NCI-H187 treated with DMSO at 0.1 percent for 48 hours (cell line): ENCODE measurements at regions not wholly inside any gene's neighbourhood (a gene's known extent, or its start where the extent isn't known, plus 50 kb on each side); places are given as distances from the start of the nearest gene placed in this dataset.
"Not testable (repeated sequence)": the region's sequence is repeated elsewhere in the genome, so short reads cannot be mapped to it uniquely, and the experiment has no call there.

ENCODE experiments used
- DNase-seq: peaks from one replicate; lab custom pipeline; 2025; lab: John Stamatoyannopoulos, UW

GRCh38 chr13:87206708-87207107 lies 464.5 kb upstream of the SLITRK5 start:
- DNase-seq: no peak

DNA sequence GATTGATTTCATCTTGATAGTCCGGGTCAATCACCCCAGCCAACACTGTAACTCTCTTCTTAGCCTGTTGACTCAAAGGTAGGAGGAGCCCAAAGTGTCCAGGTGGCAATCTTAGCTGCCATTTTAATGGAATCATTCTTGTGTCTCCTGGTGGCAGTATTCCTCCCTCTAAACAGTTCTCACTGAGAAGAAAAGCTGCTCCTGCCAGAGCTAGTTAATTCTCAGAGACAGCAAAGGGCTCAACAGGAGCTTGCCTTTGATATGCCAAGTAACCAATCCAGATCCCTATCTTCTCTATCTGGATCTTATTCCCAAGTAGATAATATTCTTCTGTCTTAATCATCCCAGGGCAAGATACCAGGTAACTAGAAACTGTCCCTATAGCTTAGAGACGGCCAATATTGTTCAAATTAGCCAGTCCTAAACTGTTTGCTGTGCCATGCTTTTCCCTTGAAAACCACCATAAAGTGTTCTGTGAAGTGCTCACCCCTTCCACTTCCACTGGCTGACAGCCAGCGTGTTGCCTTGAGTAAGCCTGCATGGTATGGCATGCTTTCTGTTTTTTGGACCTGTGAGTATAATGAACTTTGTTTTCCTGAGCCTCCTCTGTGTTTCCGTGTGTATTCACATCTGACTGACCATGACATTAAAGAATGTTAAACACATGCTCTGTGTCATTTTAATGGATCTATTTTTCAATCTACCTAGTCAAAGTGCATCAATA lies 463.7 kb upstream of the SLITRK5 start:
- no peak for DNase-seq

- DNase-seq: no peak
These were observed 462.5 kb upstream of the SLITRK5 start for GRCh38 chr13:87208636-87209035.

GRCh38 chr13:87234981-87235380 lies 436.2 kb upstream of the SLITRK5 start:
- no peak for DNase-seq

DNA sequence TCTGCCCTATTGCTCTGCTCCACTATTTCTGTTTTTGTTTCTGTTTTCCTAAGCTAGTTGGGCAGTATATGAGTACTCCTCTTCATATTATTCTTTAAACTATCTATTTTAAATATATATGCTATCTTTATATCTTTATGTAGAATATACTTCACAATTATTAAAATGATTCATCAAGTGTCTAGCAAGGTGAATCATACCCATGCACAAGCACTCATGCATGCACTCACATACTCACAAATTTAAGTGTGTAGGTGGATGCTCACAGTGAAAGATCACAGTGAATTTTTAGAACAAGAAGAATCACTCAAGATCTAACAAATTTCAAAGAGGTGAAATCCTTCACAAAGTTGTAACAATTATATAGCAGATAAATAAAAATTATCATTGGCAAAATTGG lies 435.6 kb upstream of the SLITRK5 start:
- DNase-seq: no peak

- DNase-seq: no peak
These were observed 426.8 kb upstream of the SLITRK5 start for GRCh38 chr13:87244256-87244890.

- not testable (repeated sequence) for DNase-seq
These were observed 421.3 kb upstream of the SLITRK5 start for GRCh38 chr13:87249847-87250246.

- DNase-seq: no peak
These were observed 415.8 kb upstream of the SLITRK5 start for GRCh38 chr13:87255394-87255793.

DNA sequence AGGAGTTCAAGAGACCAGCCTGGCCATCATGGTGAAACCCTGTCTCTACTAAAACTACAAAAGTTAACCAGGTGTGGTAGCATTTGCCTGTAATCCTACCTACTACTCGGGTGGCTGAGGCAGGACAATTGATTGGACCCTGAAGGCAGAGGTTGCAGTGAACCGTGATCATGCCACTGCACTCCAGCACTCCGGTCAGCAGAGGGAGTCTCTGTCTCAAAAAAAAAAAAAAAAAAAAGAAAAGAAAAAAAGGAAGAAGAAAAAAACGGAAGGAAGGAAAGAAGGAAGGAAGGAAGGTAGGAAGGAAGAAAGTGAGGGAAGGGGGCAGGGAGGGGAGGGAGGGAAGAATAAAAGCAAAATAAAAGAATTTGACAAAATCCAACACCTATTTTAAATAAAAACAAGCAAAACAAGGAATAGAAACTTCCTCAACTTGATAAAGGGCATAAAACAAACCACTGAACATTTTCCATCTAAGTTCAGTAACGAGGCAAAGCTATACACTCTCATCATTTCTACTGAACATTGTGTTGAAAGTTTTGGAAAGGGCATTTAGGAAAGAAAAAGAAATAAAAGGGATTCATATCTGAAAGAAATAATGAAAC lies 411.6 kb upstream of the SLITRK5 start:
- DNase-seq: no peak

DNA sequence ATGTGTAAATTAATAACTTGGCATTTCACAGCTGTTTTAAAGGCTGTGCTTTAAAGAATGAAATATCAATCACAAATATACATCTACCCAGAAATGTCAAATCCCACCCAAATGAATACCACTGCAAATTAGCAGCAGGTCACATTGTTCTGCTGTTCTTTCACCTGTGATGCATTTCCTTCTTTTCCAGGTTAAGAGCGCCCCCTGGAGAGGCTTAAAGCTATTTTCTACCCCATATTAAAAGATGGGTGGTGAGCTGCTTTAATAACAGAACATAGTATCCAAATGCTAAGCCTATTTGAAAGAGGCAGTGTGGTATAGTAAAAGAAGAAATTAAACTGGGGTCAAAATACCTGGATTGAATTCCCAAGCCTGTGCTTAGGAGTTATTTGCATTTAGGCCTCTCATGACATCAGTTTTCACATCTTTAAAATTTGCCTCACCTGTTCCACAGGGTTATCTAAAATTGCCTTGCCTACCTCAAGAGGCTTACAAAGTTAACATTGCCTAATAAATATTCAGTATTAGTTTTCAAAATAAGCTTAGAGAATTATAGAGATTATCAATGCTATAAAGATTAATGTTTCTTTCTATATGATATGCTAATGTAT lies 396.9 kb upstream of the SLITRK5 start:
- DNase-seq: no peak

GRCh38 chr13:87280139-87280538 lies 391.0 kb upstream of the SLITRK5 start:
- no peak for DNase-seq

GRCh38 chr13:87287721-87288120 lies 383.4 kb upstream of the SLITRK5 start:
- no peak for DNase-seq

DNA sequence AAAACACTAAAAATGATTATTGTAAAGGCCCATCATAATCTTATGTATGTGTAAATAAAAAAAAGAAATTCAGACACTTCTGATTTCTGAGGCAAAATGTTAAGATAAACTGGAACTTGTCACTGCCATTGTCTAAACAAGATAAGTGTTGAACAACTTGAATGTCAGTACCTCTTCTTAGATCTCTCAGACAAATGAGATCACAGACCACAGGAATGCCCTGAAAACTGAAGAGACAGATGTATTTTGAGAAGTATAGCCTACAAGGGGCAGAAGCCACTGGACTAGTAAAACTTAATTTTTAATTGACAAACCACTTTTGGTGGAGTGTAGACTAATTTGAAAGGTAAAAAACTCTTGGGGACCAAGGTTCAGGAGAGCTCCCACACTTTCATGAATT lies 375.5 kb upstream of the SLITRK5 start:
- no peak for DNase-seq

DNA sequence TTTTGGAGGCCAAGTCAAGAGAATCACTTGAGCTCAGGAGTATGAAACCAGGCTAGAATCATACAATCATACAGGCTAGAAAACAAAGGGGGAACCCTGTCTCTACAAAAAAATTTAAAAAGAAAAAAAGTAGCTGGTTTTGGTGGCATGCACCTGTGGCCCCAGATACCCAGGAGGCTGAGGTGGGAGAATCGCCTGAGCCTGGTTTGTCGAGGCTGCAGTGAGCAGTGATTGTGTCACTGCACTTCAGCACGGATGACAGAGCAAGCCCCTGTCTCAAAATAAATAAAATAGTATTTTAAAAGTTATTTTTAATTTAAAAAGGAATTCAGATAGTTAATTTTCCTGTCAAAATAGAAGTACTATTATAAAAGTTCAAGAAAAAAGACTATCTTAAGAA lies 369.1 kb upstream of the SLITRK5 start:
- DNase-seq: no peak

GRCh38 chr13:87302931-87303330 lies 368.2 kb upstream of the SLITRK5 start:
- no peak for DNase-seq

GRCh38 chr13:87311165-87311564 lies 360.0 kb upstream of the SLITRK5 start:
- DNase-seq: no peak

- DNase-seq: no peak
These were observed 356.3 kb upstream of the SLITRK5 start for GRCh38 chr13:87314822-87315221.

DNA sequence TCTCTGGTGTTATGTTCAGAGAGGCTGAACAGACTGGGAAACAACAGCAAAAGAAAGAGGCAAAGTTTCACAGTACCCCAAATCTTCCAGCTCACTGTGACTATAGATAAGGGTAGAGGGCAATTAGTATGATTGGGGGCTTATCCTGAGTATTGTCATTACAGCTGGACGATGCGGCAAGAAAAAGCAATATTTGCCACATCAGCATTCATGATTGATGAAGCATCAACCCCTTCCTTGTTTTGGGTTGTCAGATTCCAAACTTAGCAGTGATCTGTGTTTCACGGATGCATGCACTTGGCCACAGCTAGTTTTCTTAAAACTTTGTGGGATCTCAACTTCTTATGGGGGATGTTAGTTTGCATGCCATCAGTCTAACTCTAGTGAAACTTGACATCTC lies 348.8 kb upstream of the SLITRK5 start:
- no peak for DNase-seq

- DNase-seq: no peak
These were observed 346.6 kb upstream of the SLITRK5 start for GRCh38 chr13:87324558-87324957.

- DNase-seq: no peak
These were observed 340.0 kb upstream of the SLITRK5 start for GRCh38 chr13:87331178-87331577.

GRCh38 chr13:87333599-87333998 lies 337.6 kb upstream of the SLITRK5 start:
- DNase-seq: no peak

GRCh38 chr13:87334176-87334575 lies 337.0 kb upstream of the SLITRK5 start:
- DNase-seq: no peak

DNA sequence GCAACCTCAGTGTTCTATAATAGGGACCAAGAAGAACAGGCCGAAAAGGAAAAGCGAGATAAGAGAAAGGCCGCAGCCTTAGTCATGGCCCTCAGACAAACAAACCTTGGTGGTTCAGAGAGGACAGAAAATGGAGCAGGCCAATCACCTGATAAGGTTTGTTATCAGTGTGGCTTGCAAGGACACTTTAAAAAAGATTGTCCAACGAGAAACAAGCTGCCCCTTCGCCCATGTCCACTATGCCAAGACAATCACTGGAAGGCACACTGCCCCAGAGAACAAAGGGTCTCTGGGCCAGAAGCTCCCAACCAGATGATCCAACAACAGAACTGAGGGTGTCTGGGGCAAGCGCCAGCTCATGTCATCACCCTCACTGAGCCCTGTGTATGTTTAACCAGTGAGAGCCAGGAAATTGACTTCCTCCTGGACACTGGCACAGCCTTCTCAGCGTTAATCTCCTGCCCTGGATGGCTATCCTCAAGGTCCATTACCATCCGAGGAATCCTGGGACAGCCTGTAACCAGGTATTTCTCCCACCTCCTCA lies 334.8 kb upstream of the SLITRK5 start:
- not testable (repeated sequence) for DNase-seq
